PC-3 (cell line): ENCODE measurements at regions not wholly inside any gene's neighbourhood (a gene's known extent, or its start where the extent isn't known, plus 50 kb on each side); places are given as distances from the start of the nearest gene placed in this dataset.

Experiments used
- EZH2 ChIP-seq: fragments of 300-600 bp; sonication (generic); IDR thresholded peaks from one replicate; pipeline ENCODE4 v1.6.1; 2017; ENCODE audit warnings: antibody characterized with exemption, mild to moderate bottlenecking, low read length; ENCODE audit not compliant: unreplicated experiment
- TF ChIP-seq, protein P1 (sequence below): fragments of 300-600 bp; sonication (generic); conservative IDR thresholded peaks from 2 replicates; pipeline ENCODE4 v1.5.1; 2017; ENCODE audit warnings: antibody characterized with exemption, low read depth, mild to moderate bottlenecking, low read length

DNA sequence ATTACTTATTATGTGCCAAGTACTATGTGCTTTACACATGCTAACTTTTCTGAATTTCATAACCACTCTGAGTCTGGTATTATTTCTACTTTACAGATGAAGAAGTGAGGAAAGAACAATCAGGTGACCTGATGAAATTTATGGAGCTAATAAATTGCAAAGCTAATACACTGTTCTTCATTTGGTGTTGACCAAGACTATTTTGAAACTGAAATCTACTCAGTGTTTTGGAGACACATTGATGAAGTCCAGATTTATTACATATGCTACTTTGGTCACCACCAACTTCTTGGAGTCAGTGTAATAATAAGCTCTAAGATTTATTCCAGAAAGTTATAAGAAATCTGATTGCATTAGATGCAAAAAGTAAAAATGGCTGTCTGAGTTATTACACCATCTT, 637.9 kb downstream of the FAT4 start:
- no peak for TF ChIP-seq EZH2
- TF ChIP-seq, protein P1, sequence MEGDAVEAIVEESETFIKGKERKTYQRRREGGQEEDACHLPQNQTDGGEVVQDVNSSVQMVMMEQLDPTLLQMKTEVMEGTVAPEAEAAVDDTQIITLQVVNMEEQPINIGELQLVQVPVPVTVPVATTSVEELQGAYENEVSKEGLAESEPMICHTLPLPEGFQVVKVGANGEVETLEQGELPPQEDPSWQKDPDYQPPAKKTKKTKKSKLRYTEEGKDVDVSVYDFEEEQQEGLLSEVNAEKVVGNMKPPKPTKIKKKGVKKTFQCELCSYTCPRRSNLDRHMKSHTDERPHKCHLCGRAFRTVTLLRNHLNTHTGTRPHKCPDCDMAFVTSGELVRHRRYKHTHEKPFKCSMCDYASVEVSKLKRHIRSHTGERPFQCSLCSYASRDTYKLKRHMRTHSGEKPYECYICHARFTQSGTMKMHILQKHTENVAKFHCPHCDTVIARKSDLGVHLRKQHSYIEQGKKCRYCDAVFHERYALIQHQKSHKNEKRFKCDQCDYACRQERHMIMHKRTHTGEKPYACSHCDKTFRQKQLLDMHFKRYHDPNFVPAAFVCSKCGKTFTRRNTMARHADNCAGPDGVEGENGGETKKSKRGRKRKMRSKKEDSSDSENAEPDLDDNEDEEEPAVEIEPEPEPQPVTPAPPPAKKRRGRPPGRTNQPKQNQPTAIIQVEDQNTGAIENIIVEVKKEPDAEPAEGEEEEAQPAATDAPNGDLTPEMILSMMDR = no peak
